GM10266 (cell line): ENCODE measurements at regions not wholly inside any gene's neighbourhood (a gene's known extent, or its start where the extent isn't known, plus 50 kb on each side); places are given as distances from the start of the nearest gene placed in this dataset.

Experiments
- DNase-seq: peaks from one replicate; pipeline ENCODE4 v3.0.0; 2012; ENCODE audit errors: extremely low spot score
- CTCF ChIP-seq: IDR thresholded peaks from 2 replicates; pipeline ENCODE4 v1.5.1; 2012; ENCODE audit warnings: mild to moderate bottlenecking, low read depth; ENCODE audit not compliant: control insufficient read depth, insufficient read depth; ENCODE audit errors: missing control alignments

DNA sequence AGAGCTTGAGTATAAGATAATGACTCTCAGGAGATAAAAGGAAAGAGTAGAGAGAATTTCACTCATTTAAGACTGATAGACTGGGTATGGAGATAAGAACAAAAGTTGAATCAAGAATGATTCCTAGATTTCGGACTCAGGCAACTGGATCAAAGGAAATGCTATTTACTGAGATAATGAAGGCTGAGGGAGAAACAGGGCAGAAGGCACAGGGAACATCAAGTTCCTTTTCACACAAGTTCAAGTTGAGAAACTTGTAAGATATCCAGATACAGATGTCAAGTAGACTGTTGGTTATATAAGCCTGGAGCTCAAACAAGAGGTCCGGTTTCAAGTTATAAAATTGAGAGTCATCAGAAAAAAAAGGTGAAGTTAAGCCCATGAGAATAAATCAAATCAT lies 360.8 kb downstream of the TNS1 start:
- no peak for TF ChIP-seq CTCF
- no peak for DNase-seq

GRCh38 chr2:217639481-217639880 lies 363.3 kb downstream of the TNS1 start:
- no peak for TF ChIP-seq CTCF
- DNase-seq, result no peak

GRCh38 chr2:217638533-217638932 lies 364.3 kb downstream of the TNS1 start:
- no peak for DNase-seq

DNA sequence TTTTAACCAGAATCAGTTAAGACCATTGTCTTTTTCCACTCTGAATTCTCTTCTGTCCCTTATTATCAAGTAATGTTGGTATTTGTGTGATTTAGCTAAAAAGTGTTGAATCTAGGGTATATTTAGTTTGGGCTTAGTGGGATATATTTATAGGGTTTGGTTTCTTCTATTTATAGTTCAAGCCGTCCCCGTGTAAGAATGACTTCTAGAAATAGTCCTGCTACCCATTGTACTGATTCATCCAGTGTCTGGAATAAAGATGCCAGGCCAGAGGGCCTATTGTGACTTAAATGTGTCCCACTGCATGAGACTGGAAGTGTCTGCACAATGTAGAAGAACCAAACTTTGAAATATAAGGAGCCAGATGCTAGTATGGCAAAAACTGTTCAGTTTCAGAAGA lies 364.8 kb downstream of the TNS1 start:
- no peak for DNase-seq
- no peak for TF ChIP-seq CTCF

More at GRCh38 chr2:217638533-217638932, 364.3 kb downstream of the TNS1 start:
- no peak for TF ChIP-seq CTCF

GRCh38 chr2:217636991-217637561 lies 365.7 kb downstream of the TNS1 start:
- no peak for DNase-seq
- TF ChIP-seq CTCF, result no peak

DNA sequence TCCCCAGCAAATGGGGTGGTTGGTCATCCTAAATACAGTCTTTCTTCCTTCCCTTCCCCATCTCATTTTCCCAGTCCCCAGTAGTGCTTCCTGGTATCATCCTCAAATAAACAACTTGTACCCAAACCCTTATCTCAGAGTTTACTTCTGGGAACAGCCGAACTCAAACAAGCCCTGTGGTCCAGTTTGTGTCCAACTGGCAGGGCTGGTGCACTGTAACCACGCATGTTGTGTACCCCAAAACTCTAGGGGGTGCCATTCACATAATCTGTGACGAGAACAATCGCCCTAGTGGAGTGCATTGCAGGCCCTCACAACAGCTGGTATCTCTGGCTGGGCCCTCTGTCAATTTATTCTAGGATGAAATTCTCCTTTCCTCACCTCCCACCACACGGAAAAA lies 366.2 kb downstream of the TNS1 start:
- no peak for DNase-seq
- no peak for TF ChIP-seq CTCF

GRCh38 chr2:217634871-217635270 lies 367.9 kb downstream of the TNS1 start:
- no peak for DNase-seq
- no peak for TF ChIP-seq CTCF
